ENCODE measurements at regions not wholly inside any gene's neighbourhood (a gene's known extent, or its start where the extent isn't known, plus 50 kb on each side); places are given as distances from the start of the nearest gene placed in this dataset.

DNA sequence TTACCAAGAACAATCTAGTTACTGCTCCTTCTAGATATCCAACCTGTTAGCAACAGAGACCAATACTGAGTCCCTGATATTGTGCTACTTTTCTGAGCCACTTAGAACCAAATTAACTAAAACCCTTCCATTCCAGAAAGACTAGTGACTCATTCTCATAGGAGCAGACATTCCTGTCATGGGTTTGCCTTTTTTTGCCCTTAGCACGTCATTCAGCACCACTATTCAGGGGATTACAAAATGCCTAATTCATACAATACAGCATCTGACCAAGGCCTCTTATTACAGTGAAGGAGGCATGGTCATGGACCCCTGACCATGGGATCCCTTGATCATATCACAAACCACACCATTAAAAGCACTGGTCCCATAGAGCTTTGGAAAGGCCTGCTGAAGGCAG is 123.8 kb upstream of the CXCL13 start:
- TF ChIP-seq, protein P1, sequence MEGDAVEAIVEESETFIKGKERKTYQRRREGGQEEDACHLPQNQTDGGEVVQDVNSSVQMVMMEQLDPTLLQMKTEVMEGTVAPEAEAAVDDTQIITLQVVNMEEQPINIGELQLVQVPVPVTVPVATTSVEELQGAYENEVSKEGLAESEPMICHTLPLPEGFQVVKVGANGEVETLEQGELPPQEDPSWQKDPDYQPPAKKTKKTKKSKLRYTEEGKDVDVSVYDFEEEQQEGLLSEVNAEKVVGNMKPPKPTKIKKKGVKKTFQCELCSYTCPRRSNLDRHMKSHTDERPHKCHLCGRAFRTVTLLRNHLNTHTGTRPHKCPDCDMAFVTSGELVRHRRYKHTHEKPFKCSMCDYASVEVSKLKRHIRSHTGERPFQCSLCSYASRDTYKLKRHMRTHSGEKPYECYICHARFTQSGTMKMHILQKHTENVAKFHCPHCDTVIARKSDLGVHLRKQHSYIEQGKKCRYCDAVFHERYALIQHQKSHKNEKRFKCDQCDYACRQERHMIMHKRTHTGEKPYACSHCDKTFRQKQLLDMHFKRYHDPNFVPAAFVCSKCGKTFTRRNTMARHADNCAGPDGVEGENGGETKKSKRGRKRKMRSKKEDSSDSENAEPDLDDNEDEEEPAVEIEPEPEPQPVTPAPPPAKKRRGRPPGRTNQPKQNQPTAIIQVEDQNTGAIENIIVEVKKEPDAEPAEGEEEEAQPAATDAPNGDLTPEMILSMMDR (IDR thresholded peaks at IDR 0.05), result no peak
- TF ChIP-seq POLR2A (IDR thresholded peaks at IDR 0.05), result no peak
- Histone ChIP-seq H3K9me3 (no peaks in the 10 kb centered on the region), H3K27me3 (no peaks in the 10 kb centered on the region), H3K36me3 (no peaks in the 10 kb centered on the region), H3K27ac (no peak overlapping the region), H3K4me1 (no peaks in the 10 kb centered on the region), H3K4me3 (no peak overlapping the region)
- intact Hi-C loops (cut with DNase I), result no loop called here
- WGBS, 2 donors, result 64 to 69% methylated on average over 1 of the region's 1 CpG
- no peak for DNase-seq

DNA sequence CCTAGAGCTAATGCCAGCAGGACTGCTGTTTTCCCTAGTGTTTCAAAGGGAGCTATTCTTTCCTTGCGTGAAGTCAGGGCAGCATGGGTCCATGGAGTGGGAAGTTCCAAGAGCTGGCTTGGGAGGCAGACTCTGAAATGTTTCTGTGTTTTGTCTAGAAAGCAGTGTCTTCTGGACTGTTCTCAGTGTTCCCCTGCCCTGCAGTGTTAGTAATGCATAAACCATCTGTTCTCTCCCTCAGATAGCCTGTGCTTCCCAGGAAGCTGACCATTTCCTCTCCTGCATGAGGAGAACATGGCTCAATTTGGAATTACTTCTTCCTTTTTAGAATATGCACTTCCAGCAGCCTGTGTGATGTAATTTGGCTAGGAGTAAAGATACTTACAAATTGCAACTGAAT is 116.7 kb upstream of the CXCL13 start:
- Histone ChIP-seq H3K9me3 (no peaks in the 10 kb centered on the region), H3K27ac (no peak overlapping the region), H3K4me1 (no peaks in the 10 kb centered on the region), H3K4me3 (no peak overlapping the region), H3K36me3 (no peaks in the 10 kb centered on the region), H3K27me3 (no peaks in the 10 kb centered on the region)
- no peak for DNase-seq
- WGBS, 2 donors, result 58 to 67% methylated on average over 1 of the region's 1 CpG
- intact Hi-C loops (cut with DNase I), result no loop called here
- TF ChIP-seq, protein P1 (IDR thresholded peaks at IDR 0.05), result no peak
- TF ChIP-seq POLR2A (IDR thresholded peaks at IDR 0.05), result no peak

DNA sequence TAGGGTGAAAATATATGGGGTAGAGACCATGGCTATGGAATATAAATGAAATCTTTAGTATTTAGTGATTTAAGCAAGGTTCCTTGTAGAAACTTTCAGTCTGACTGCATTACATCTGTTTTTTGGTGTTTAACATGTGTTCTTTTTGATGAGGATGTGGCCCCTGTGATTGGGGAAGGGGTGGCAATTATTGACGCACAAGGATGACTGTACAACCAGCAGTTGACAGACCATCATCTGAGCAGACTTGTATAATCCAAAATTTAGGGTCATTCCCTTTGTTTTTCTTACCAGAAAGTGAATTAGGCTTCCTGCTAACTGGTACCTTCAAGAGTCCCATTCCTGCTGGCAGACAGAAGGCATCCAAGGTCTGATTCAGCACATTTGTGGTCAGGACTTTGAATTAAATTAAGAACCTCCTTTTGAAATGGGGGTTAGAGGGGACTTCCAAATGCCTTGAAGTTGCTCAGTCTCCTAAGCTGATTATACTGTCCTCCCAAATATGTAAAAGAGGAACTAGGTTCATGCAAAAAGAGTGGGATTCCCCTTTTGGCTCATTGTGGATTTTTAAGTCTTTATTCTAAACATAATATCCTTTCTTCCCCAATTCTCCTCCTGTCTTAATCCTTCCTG is 112.4 kb upstream of the CXCL13 start:
- no peaks in the 10 kb centered on the region for H3K36me3 ChIP-seq
- no peak overlapping the region for H3K4me3 ChIP-seq
- no peaks in the 10 kb centered on the region for H3K4me1 ChIP-seq
- intact Hi-C loops (cut with DNase I), result no loop called here
- TF ChIP-seq, protein P1 (IDR thresholded peaks at IDR 0.05), result no peak
- TF ChIP-seq POLR2A (IDR thresholded peaks at IDR 0.05), result no peak
- no peaks in the 10 kb centered on the region for H3K27me3 ChIP-seq
- no peak for DNase-seq
- H3K9me3 ChIP-seq, result no peaks in the 10 kb centered on the region
- 20 to 43% methylated on average over 1 of the region's 1 CpG for WGBS, 2 donors
- H3K27ac ChIP-seq, result no peak overlapping the region

DNA sequence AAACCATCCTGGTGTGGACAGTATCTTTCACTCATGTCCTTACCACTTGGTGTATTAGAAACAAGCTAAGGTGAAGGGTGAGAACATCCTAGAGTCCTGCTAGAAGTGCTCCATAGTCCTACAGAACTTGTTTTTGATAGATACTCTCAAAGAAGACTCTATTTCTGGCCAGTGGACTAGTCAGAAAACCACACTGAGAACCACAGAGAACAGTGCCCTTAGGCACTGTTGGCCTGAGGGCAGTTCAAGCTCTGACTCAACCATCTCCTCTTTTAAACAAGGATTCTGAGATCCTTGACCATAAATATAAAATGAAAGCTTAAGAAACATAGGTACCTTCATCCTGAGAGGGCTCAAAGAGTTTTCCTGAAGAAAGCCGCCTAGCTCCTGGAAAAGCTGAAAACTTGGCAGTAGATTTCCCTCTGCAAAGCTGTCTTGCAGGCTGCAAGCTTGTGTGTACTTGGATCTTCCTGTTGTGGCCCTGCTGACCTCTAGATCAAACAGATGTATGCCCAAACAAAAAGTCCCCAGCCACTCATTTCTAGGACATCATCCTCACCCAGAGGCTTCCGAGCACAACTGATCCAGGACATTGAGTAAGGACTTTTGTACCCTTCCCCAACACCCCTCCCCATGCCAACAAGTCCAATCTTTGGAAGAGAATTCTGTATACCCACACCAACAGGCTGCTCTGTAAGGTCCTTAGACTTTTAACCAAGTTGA is 111.6 kb upstream of the CXCL13 start:
- H3K9me3 ChIP-seq, result no peaks in the 10 kb centered on the region
- no peak for DNase-seq
- H3K27me3 ChIP-seq, result no peaks in the 10 kb centered on the region
- TF ChIP-seq, protein P1 (IDR thresholded peaks at IDR 0.05), result no peak
- no peak for TF ChIP-seq POLR2A (IDR thresholded peaks at IDR 0.05)
- no peaks in the 10 kb centered on the region for H3K4me1 ChIP-seq
- intact Hi-C loops (cut with DNase I), result no loop called here
- 25 to 80% methylated on average over 2 of the region's 2 CpGs for WGBS, 2 donors
- H3K4me3 ChIP-seq, result no peak overlapping the region
- H3K27ac ChIP-seq, result no peak overlapping the region
- no peaks in the 10 kb centered on the region for H3K36me3 ChIP-seq

DNA sequence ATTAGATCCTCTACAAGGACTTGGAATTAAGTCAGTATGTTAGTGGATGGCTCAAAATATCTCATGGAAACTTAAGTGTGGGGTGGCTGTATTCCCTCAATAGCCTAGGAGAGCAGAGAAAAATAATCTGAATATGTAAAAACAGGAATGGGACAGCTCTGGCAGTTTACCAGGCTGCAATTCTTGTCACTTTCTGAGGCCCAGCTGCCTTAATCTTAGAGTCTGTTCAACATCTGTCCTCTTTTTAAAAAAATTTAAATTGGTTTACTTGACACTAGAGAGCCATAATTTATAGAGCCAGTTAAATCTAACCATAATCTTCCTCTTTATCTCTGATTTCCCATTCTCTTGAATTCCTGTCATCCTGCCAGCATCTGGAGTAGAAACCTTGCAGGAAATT is 109.2 kb upstream of the CXCL13 start:
- no peak overlapping the region for H3K27ac ChIP-seq
- no peaks in the 10 kb centered on the region for H3K9me3 ChIP-seq
- no peak overlapping the region for H3K4me3 ChIP-seq
- no peak for DNase-seq
- no peaks in the 10 kb centered on the region for H3K36me3 ChIP-seq
- H3K4me1 ChIP-seq, result no peaks in the 10 kb centered on the region
- TF ChIP-seq POLR2A (IDR thresholded peaks at IDR 0.05), result no peak
- TF ChIP-seq, protein P1 (IDR thresholded peaks at IDR 0.05), result no peak
- intact Hi-C loops (cut with DNase I), result no loop called here
- H3K27me3 ChIP-seq, result no peaks in the 10 kb centered on the region

All from esophagus squamous epithelium (tissue), 5 donors.